CD14-positive monocyte (primary cell): ENCODE measurements at regions not wholly inside any gene's neighbourhood (a gene's known extent, or its start where the extent isn't known, plus 50 kb on each side); places are given as distances from the start of the nearest gene placed in this dataset.

Experiments used
- DNase-seq, 3 donors: peaks; one replicate each; pipeline ENCODE4 v3.0.0-alpha.2; 2011 to 2022
- H2AFZ ChIP-seq: 2 replicates; pipeline ENCODE4 v1.6.0; 2012; ENCODE audit warnings: mild to moderate bottlenecking, low read depth, low read length, inconsistent platforms; ENCODE audit not compliant: insufficient read depth, poor library complexity, severe bottlenecking
- H3K27ac ChIP-seq, 2 donors: 1 replicate in 1 of 2; 2 replicates in 1 of 2; pipeline ENCODE4 v1.5.1; 2012 to 2013; ENCODE audit warnings: low read length in 2 of 2, control low read depth in 1 of 2, inconsistent platforms in 1 of 2, low read depth in 1 of 2, mild to moderate bottlenecking in 1 of 2
- H3K27me3 ChIP-seq, 2 donors: one replicate each; pipeline versions ENCODE4 v1.6.0 to v1.6.1; 2011 to 2013; ENCODE audit warnings: low read length in 2 of 2; ENCODE audit not compliant: control insufficient read depth in 2 of 2, insufficient read depth in 2 of 2
- H3K36me3 ChIP-seq, 2 donors: replicated peaks in 1 of 2; 1 replicate in 1 of 2; 2 replicates in 1 of 2; pipeline versions ENCODE4 v1.5.1 to v1.6.1; 2012 to 2013; ENCODE audit warnings: low read length in 2 of 2, control low read depth in 1 of 2, inconsistent platforms in 1 of 2, mild to moderate bottlenecking in 1 of 2; ENCODE audit not compliant: insufficient read depth in 2 of 2, control insufficient read depth in 1 of 2
- H3K4me1 ChIP-seq, 2 donors: 1 replicate in 1 of 2; 2 replicates in 1 of 2; pipeline versions ENCODE4 v1.5.1 to v1.6.1; 2012 to 2013; ENCODE audit warnings: low read length in 2 of 2, control low read depth in 1 of 2, inconsistent platforms in 1 of 2, mild to moderate bottlenecking in 1 of 2, moderate library complexity in 1 of 2; ENCODE audit not compliant: insufficient read depth in 2 of 2, control insufficient read depth in 1 of 2
- H3K4me2 ChIP-seq: replicated peaks from 2 replicates; pipeline ENCODE3; 2012; ENCODE audit warnings: low read length, moderate library complexity, mild to moderate bottlenecking; ENCODE audit not compliant: poor library complexity, severe bottlenecking; ENCODE audit errors: extremely low read depth
- H3K4me3 ChIP-seq, 3 experiments: fragments of 200-600 bp in 1 of 3; sonication (generic) in 1 of 3; replicated peaks in 1 of 3; 1 replicate in 2 of 3; 2 replicates in 1 of 3; pipeline ENCODE4 v1.5.1; 2011 to 2013; ENCODE audit warnings: low read length in 3 of 3, mild to moderate bottlenecking in 3 of 3, control low read depth in 2 of 3, low read depth in 2 of 3, inconsistent platforms in 1 of 3, moderate library complexity in 1 of 3
- H3K79me2 ChIP-seq: 2 replicates; pipeline ENCODE4 v1.6.0; 2012; ENCODE audit warnings: mild to moderate bottlenecking, control low read depth, inconsistent platforms, low read length, moderate library complexity; ENCODE audit not compliant: insufficient read depth
- H3K9ac ChIP-seq: 2 replicates; pipeline ENCODE4 v1.6.0; 2017; ENCODE audit warnings: low read length, mild to moderate bottlenecking; ENCODE audit not compliant: insufficient read depth, poor library complexity, severe bottlenecking
- H3K9me3 ChIP-seq, 2 donors: replicated peaks in 1 of 2; 1 replicate in 1 of 2; 2 replicates in 1 of 2; pipeline versions ENCODE4 v1.5.1 to v1.6.1; 2012 to 2013; ENCODE audit warnings: low read length in 2 of 2, control low read depth in 1 of 2; ENCODE audit not compliant: control insufficient read depth in 1 of 2, insufficient read depth in 1 of 2
- H4K20me1 ChIP-seq: 2 replicates; pipeline ENCODE4 v1.6.0; 2012; ENCODE audit warnings: mild to moderate bottlenecking, low read length, control low read depth, moderate library complexity; ENCODE audit not compliant: insufficient read depth
- H3K27ac Mint-ChIP-seq, 7 donors: one replicate each; pipeline ENCODE4 v1.8.0; 2020; ENCODE audit warnings: mild to moderate bottlenecking in 7 of 7, mixed read lengths in 7 of 7, moderate library complexity in 6 of 7, inconsistent platforms in 2 of 7
- H3K27me3 Mint-ChIP-seq, 3 donors: one replicate each; pipeline ENCODE4 v1.8.0; 2021 to 2022; ENCODE audit warnings: low read depth in 3 of 3, mild to moderate bottlenecking in 3 of 3, mixed read lengths in 3 of 3, moderate library complexity in 3 of 3, inconsistent platforms in 1 of 3
- H3K36me3 Mint-ChIP-seq, 2 donors: one replicate each; pipeline ENCODE4 v1.8.0; 2020; ENCODE audit warnings: mixed read lengths in 2 of 2, inconsistent platforms in 1 of 2, mild to moderate bottlenecking in 1 of 2
- H3K4me1 Mint-ChIP-seq: one replicate; pipeline ENCODE4 v1.8.0; 2020; ENCODE audit warnings: mild to moderate bottlenecking, mixed read lengths
- H3K4me3 Mint-ChIP-seq, 2 donors: one replicate each; pipeline ENCODE4 v1.8.0; 2020; ENCODE audit warnings: mild to moderate bottlenecking in 2 of 2, mixed read lengths in 2 of 2, moderate library complexity in 1 of 2
- H3K9me3 Mint-ChIP-seq, 7 donors: one replicate each; pipeline ENCODE4 v1.8.0; 2020 to 2022; ENCODE audit warnings: mixed read lengths in 7 of 7, mild to moderate bottlenecking in 6 of 7, moderate library complexity in 6 of 7, inconsistent platforms in 2 of 7
- WGBS: methylation state at CpG from one replicate; pipeline ENCODE4 v1.1.5; 2013; ENCODE audit warnings: missing lambda C conversion rate; ENCODE audit not compliant: insufficient coverage; 5-methylcytosine and 5-hydroxymethylcytosine counted together
- intact Hi-C, 2 donors: fragments of 100-400 bp; cut with micrococcal nuclease; formaldehyde crosslinking; loops; one replicate each; pipeline versions ENCODE4 v1.15.0 to v1.15.1; 2023
- TF ChIP-seq, protein P1 (sequence below): fragments of 200-600 bp; IDR thresholded peaks from one replicate; pipeline ENCODE4 v1.8.0; 2022; ENCODE audit warnings: antibody characterized with exemption, mild to moderate bottlenecking

DNA sequence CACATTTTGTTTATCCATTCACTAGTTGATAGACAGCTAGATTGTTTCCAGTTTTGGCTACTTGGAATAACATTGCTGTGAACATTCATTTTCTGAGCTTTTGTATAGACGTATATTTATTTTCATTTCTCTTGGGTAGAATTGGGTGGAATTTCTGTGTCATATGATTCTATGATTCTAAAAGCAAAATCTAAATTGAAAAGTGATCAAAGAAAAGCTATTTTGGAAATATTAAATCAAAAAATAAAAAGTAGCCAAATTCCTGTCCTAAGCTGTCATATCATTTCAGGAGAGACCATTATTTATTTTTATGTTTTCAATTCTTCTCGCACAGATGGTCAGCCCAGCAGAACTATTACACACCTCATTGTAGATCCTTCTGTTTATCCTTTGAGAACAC, 229.2 kb downstream of the COL12A1 start:
- intact Hi-C loops = no loop called here
- WGBS = 89% methylated on average over 1 of the region's 2 CpGs
- H3K4me1 Mint-ChIP-seq = no peaks in the 10 kb centered on the region

DNA sequence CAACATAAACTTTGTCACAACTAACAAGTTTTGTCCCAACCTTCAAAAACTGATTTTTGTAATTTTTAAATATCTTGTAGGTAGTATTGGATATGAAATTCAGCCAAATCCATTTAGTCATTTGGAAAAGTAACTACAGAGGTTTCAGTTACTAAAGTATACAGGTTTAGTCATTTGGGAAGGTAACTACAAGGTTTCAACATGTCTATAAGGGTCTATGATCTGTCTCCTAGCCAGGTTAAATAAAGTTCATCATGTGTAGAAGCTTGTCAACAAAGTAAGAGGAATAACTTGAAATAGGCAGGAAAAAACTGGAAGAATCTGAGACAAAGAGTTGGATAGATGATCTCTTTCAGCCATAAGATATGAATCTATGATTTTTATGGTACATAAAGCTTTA, 229.8 kb downstream of the COL12A1 start:
- TF ChIP-seq, protein P1, sequence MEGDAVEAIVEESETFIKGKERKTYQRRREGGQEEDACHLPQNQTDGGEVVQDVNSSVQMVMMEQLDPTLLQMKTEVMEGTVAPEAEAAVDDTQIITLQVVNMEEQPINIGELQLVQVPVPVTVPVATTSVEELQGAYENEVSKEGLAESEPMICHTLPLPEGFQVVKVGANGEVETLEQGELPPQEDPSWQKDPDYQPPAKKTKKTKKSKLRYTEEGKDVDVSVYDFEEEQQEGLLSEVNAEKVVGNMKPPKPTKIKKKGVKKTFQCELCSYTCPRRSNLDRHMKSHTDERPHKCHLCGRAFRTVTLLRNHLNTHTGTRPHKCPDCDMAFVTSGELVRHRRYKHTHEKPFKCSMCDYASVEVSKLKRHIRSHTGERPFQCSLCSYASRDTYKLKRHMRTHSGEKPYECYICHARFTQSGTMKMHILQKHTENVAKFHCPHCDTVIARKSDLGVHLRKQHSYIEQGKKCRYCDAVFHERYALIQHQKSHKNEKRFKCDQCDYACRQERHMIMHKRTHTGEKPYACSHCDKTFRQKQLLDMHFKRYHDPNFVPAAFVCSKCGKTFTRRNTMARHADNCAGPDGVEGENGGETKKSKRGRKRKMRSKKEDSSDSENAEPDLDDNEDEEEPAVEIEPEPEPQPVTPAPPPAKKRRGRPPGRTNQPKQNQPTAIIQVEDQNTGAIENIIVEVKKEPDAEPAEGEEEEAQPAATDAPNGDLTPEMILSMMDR = no peak
- H3K4me1 ChIP-seq = no peaks in the 10 kb centered on the region
- H3K27me3 Mint-ChIP-seq = no peaks in the 10 kb centered on the region
- H4K20me1 ChIP-seq = no peaks in the 10 kb centered on the region
- H3K9me3 Mint-ChIP-seq = peaks cover 0 to 3% (median 2%) of the 10 kb centered on the region in 7 donors
- no peaks in the 10 kb centered on the region for H3K4me1 Mint-ChIP-seq
- H3K27me3 ChIP-seq = no peaks in the 10 kb centered on the region
- no peak overlapping the region for H3K4me3 ChIP-seq
- H3K4me3 Mint-ChIP-seq = no peak overlapping the region
- no peaks in the 10 kb centered on the region for H3K79me2 ChIP-seq
- no peak overlapping the region for H3K4me2 ChIP-seq
- no peak overlapping the region for H3K9ac ChIP-seq
- H3K9me3 ChIP-seq = no peaks in the 10 kb centered on the region
- H3K27ac Mint-ChIP-seq = no peak overlapping the region
- no peak for DNase-seq
- no peak overlapping the region for H3K27ac ChIP-seq
- no peaks in the 10 kb centered on the region for H3K36me3 ChIP-seq
- H3K36me3 Mint-ChIP-seq = no peaks in the 10 kb centered on the region
- H2AFZ ChIP-seq = no peak overlapping the region
- intact Hi-C loops = no loop called here

More for the DNA sequence above, 229.2 kb downstream of the COL12A1 start:
- H3K27ac ChIP-seq = no peak overlapping the region
- DNase-seq = no peak
- Mint-ChIP-seq H3K4me3 (no peak overlapping the region), H3K27me3 (no peaks in the 10 kb centered on the region), H3K36me3 (no peaks in the 10 kb centered on the region), H3K27ac (no peak overlapping the region), H3K9me3 (peaks cover 0 to 3% (median 2%) of the 10 kb centered on the region in 7 donors)
- no peaks in the 10 kb centered on the region for H3K4me1 ChIP-seq
- TF ChIP-seq, protein P1 = no peak
- H3K27me3 ChIP-seq = no peaks in the 10 kb centered on the region
- H3K36me3 ChIP-seq = no peaks in the 10 kb centered on the region
- H3K9me3 ChIP-seq = no peaks in the 10 kb centered on the region
- no peaks in the 10 kb centered on the region for H4K20me1 ChIP-seq
- no peak overlapping the region for H2AFZ ChIP-seq
- no peak overlapping the region for H3K4me3 ChIP-seq
- no peaks in the 10 kb centered on the region for H3K79me2 ChIP-seq
- H3K9ac ChIP-seq = no peak overlapping the region
- H3K4me2 ChIP-seq = no peak overlapping the region
